Upper lobe of right lung (tissue), 1 donor: ENCODE measurements at regions not wholly inside any gene's neighbourhood (a gene's known extent, or its start where the extent isn't known, plus 50 kb on each side); places are given as distances from the start of the nearest gene placed in this dataset.

Experiments used
- ATAC-seq: fragments of 200-7000 bp; cut with Tn5 transposase; one replicate; pipeline ENCODE4 v1.9.1; 2020; ENCODE audit warnings: mild to moderate bottlenecking, moderate library complexity
- DNase-seq: peaks from one replicate; pipeline ENCODE4 v3.0.0-alpha.2; 2020
- H3K27ac ChIP-seq: fragments of 200-600 bp; one replicate; pipeline ENCODE4 v1.8.0; 2022
- H3K27me3 ChIP-seq: fragments of 200-600 bp; one replicate; pipeline ENCODE4 v1.8.0; 2022; ENCODE audit warnings: mild to moderate bottlenecking
- H3K36me3 ChIP-seq: fragments of 200-600 bp; one replicate; pipeline ENCODE4 v1.8.0; 2022
- H3K4me1 ChIP-seq: fragments of 200-600 bp; one replicate; pipeline ENCODE4 v1.8.0; 2022
- H3K4me3 ChIP-seq: fragments of 200-600 bp; one replicate; pipeline ENCODE4 v1.8.0; 2022; ENCODE audit warnings: mild to moderate bottlenecking
- H3K9me3 ChIP-seq: fragments of 200-600 bp; one replicate; pipeline ENCODE4 v1.8.0; 2022
- intact Hi-C: fragments of 100-400 bp; cut with DNase I; formaldehyde crosslinking; loops from one replicate; pipeline ENCODE4 v1.11.0; 2022
- TF ChIP-seq, protein P1 (sequence below): fragments of 200-600 bp; IDR thresholded peaks from one replicate; pipeline ENCODE4 v1.8.0; 2022; ENCODE audit warnings: antibody characterized with exemption
- donor health status: DM: no; HTN: yes; CAD: no; lungs with severe emphysema.

DNA sequence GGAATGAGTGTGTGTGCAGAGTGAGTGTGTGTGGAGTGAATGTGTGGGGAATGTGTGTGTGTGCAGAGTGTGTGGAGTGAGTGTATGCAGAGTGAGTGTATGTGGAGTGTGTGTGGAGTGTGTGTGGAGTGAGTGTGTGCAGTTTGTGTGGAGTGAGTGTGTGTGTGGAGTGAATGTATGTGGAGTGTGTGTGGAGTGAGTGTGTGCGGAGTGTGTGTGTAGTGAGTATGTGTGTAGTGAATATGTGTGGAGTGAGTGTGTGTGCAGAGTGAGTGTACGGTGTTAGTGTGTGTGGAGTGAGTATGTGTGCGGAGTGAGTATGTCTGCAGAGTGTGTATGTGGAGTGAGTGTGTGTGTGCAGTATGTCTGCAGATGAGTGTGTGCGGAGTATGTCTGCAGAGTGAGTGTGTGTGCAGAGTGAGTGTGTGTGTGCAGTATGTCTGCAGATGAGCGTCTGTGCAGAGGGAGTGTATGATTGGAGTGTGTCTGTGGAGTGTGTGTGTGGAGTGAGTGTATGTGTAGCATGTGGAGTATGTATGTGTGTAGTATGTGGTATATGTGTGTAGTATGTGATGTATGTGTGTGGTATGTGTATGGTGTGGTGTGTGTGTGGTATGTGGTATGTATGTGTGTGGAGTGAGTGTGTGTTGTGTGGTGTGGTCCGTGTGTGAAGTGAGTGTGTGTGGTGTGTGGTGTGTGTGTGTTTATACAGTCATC lies 59.7 kb upstream of the CLDN14 start:
- ATAC-seq: no peak
- no peaks in the 10 kb centered on the region for H3K36me3 ChIP-seq

DNA sequence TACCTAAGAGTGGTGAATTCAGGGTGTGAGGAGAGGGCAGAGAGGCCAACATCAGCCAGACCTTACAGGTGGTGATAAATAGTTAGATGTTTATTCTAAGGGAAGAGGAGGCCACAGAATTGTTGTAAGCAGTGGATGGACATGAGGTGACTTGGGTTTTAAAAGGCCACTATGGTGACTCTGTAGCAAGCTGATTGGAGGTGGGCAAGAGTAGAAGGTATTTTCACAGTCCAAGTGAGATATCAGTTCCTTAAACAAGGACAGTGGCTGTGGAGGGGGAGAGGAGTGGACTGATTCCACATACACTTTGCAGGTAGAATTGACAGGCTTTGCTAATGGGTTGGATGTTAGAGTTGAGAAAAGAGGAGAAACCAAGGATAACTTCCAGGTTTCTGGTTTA lies 60.8 kb upstream of the CLDN14 start:
- TF ChIP-seq, protein P1, sequence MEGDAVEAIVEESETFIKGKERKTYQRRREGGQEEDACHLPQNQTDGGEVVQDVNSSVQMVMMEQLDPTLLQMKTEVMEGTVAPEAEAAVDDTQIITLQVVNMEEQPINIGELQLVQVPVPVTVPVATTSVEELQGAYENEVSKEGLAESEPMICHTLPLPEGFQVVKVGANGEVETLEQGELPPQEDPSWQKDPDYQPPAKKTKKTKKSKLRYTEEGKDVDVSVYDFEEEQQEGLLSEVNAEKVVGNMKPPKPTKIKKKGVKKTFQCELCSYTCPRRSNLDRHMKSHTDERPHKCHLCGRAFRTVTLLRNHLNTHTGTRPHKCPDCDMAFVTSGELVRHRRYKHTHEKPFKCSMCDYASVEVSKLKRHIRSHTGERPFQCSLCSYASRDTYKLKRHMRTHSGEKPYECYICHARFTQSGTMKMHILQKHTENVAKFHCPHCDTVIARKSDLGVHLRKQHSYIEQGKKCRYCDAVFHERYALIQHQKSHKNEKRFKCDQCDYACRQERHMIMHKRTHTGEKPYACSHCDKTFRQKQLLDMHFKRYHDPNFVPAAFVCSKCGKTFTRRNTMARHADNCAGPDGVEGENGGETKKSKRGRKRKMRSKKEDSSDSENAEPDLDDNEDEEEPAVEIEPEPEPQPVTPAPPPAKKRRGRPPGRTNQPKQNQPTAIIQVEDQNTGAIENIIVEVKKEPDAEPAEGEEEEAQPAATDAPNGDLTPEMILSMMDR: no peak
- peaks cover 16% of the 10 kb centered on the region for H3K27me3 ChIP-seq
- intact Hi-C loops: no loop called here
- no peaks in the 10 kb centered on the region for H3K9me3 ChIP-seq
- DNase-seq (no peak), ATAC-seq (no peak)
- no peaks in the 10 kb centered on the region for H3K36me3 ChIP-seq
- no peak overlapping the region for H3K27ac ChIP-seq
- no peaks in the 10 kb centered on the region for H3K4me1 ChIP-seq
- H3K4me3 ChIP-seq: no peak overlapping the region

More for the DNA sequence above, 59.7 kb upstream of the CLDN14 start:
- Histone ChIP-seq H3K27ac (no peak overlapping the region), H3K4me1 (no peaks in the 10 kb centered on the region), H3K4me3 (no peak overlapping the region), H3K27me3 (peaks cover 16% of the 10 kb centered on the region), H3K9me3 (no peaks in the 10 kb centered on the region)
- intact Hi-C loops: no loop called here
- no peak for DNase-seq
- TF ChIP-seq, protein P1: no peak

DNA sequence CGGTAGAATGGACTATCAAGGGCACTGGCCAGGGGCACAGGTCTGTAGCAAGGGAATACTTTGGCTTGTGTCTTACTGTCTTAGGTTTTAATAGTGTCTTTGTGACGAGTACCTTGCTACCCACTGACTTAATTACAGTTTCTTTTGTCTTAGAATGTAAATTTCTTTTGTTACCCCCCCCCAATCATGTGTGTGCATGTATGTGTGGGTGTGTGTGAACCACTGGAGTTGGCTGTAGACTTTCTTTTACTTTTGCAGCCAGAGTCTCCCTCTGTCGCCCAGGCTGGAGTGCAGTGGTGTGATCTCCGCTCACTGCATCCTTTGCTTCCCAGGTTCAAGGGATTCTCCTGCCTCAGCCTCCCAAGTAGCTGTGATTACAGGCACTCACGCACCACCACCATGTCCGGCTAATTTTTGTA lies 61.8 kb upstream of the CLDN14 start:
- Histone ChIP-seq H3K36me3 (no peaks in the 10 kb centered on the region), H3K27ac (no peak overlapping the region), H3K9me3 (no peaks in the 10 kb centered on the region), H3K4me1 (no peaks in the 10 kb centered on the region), H3K4me3 (no peak overlapping the region), H3K27me3 (peaks cover 16% of the 10 kb centered on the region)
- intact Hi-C loops: no loop called here
- DNase-seq (no peak), ATAC-seq (no peak)
- TF ChIP-seq, protein P1: no peak

DNA sequence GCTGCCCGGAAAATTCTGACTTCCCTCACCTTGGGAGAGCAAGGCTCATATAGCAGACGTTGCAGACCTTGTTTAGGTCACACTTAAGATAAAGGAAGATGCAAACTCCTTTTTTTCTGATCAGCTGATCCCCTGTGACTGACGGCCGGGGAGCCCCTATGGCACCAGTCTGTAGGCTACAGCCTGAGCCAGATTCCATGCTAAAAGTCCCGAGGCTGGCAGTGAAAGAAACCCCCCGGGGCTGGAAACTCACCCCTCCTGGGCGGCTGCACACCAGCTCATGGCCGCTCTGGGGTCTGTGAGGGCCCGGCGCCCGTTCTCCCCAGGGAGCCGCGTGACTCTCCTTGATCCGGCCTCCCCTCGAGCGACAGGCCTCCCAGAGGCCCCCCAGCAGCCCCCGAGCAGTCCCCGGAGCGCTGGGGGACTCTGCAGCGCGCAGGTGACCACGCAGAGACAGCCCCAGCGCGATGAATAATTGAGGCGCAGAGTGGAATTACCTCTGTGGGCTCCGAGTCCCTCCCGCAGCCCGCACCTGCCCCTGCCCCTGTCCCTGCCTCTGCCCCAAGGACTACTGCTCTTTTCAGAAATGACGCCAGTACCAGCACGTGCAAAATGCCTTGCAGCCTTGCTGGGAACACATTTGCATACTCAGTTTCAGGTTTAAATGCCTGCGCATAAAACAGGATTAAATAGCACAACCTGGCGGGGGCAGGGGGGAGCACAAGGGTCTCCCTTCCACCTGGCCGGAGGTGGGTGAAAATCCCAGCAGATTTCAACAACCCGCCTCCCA lies 62.6 kb upstream of the CLDN14 start:
- Histone ChIP-seq H3K4me3 (no peak overlapping the region), H3K36me3 (no peaks in the 10 kb centered on the region), H3K9me3 (no peaks in the 10 kb centered on the region), H3K27ac (no peak overlapping the region), H3K27me3 (peaks cover 16% of the 10 kb centered on the region), H3K4me1 (no peaks in the 10 kb centered on the region)
- DNase-seq (no peak), ATAC-seq (no peak)
- TF ChIP-seq, protein P1: no peak
- intact Hi-C loops: no loop called here

DNA sequence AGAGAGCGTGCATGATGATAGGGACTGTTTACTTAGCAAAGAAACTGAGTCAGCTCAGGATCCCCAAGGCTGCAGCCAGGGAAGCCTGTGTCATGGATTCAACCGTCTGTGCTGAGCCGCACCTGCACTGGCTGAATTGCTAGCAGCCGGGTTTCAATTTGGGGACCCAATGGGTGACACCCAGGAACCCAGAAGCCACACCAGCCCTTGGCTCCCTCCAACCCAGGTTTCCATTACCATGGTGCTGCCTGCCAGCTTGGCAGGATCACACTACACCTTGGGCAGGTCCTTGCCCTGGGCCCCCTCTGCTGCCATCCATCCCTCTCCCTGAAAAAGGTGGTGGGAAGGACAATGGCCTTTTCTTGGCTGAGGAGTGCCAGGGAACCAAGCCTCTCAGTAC lies 64.0 kb upstream of the CLDN14 start:
- Histone ChIP-seq H3K4me1 (no peaks in the 10 kb centered on the region), H3K36me3 (no peaks in the 10 kb centered on the region), H3K9me3 (no peaks in the 10 kb centered on the region), H3K27me3 (peaks cover 16% of the 10 kb centered on the region), H3K27ac (no peak overlapping the region), H3K4me3 (no peak overlapping the region)
- TF ChIP-seq, protein P1: no peak
- intact Hi-C loops: no loop called here
- ATAC-seq (no peak), DNase-seq (no peak)
